HG03520 (cell line): ENCODE measurements at regions not wholly inside any gene's neighbourhood (a gene's known extent, or its start where the extent isn't known, plus 50 kb on each side); places are given as distances from the start of the nearest gene placed in this dataset.
"Not testable (repeated sequence)": the region's sequence is repeated elsewhere in the genome, so short reads cannot be mapped to it uniquely, and the experiment has no call there.

Experiments
- ATAC-seq: cut with Tn5 transposase; IDR thresholded peaks from one replicate; pipeline ENCODE4 v1.9.1; 2021; ENCODE audit warnings: mild to moderate bottlenecking, moderate library complexity; ENCODE audit not compliant: unreplicated experiment

DNA sequence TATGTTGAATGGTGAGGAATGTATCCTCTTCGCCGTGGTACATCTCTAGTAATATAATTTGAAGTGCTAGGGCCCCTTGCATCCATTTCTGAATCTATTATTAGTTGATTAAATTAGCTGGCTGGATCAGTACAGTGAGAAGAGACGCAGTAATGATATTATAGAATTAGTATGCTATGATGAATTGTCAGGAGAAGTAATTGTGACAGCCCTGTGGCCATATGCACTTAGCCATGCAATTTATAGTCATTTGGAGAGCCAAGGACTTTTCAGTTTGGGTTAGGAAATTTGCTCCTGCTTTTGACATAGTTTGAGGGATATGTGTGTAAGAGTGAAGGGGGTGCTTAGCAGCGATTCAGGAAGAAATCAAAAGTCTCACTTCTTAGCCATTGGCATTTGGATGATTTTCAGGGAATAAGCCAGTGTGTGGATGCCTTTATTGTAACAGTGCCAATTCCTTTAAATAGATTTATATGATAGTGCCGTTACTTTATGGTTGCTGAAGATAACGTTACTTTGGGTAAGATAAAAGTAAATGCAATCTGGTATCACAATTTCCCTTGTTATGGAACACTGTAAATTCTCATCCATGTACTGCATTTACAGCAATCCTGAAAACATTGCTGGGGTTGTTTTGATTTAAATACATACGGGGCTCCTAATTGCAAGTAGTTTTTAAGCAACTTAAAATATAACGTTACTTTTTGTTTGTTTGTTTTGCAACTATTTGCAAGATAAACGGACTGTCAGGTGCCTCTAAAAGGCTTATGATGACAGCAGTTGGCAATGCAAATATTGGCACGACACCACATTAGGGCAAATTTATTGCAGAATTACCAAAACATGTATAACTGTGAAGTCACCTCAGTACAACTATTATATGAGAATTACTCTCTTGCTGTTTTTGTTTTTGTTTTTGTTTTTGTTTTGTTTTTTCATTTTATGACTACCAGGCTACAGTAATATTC lies 875.4 kb upstream of the WWC1 start:
- no peak for ATAC-seq

DNA sequence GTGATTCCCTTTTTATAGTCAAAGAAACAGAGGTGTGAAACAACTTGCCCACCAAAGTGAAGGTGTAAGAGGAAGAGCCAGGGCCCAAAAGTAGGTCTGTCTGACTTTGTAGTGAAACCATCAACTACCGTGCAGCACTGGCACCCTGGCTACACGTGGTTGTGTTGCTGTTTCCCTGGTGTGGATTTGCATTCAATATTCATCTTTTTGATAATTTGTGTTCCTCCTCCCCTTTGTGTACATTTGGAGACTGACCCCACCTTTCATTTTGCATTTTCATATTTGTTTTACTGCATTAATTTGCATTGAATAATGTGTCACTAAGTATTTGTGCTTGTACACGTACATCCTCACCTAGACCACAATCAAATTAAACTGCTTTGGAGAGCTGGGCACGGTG lies 873.8 kb upstream of the WWC1 start:
- ATAC-seq = no peak

DNA sequence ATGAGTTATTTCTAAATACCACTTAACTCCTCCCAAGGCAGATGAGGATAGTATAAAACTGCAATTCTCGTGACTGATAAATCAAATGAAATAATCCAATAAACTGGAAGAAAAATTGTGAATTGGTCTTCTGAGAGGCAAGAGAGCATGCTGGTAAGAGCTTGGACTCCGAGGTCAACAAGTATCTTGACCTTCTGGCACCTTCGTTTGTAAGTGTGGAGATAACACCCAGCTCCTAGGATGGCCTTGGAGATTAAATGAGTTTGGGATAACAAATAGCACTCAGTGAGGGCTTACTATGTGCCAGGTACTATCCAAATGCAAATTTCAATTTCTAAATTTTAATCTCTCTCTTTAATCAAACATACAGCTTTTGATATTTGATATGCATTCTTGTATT lies 866.3 kb upstream of the WWC1 start:
- no peak for ATAC-seq

DNA sequence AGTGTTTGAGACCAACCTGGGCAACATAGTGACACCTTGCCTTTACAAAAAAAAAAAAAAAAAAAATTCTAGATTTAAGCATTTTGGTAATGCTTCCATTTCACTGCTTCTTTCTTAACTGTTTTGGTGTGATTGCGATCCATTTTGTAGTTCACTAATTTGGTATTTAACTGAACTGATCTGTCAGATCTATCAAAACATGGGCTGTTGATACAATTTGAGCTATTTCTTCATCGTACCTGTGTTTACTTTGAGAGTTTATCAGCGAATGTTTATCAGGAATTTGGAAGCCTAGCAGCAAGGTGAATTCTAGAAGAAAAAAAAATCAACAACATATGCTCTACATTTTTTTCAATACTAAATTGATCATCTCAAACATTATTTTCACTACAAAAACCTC lies 864.9 kb upstream of the WWC1 start:
- no peak for ATAC-seq

DNA sequence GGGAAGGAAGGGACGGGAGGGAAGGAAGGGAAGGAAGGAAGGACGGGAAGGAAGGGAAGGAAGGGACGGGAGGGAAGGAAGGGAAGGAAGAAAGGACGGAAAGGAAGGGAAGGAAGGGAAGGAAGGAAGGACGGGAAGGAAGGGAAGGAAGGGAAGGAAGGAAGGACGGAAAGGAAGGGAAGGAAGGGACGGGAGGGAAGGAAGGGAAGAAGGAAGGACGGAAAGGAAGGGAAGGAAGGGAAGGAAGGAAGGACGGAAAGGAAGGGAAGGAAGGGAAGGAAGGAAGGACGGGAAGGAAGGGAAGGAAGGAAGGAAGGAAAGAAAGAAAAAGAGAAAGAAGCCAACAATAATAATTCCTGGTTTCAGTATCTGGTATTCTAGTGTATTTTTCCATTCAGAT lies 863.8 kb upstream of the WWC1 start:
- ATAC-seq = not testable (repeated sequence)

DNA sequence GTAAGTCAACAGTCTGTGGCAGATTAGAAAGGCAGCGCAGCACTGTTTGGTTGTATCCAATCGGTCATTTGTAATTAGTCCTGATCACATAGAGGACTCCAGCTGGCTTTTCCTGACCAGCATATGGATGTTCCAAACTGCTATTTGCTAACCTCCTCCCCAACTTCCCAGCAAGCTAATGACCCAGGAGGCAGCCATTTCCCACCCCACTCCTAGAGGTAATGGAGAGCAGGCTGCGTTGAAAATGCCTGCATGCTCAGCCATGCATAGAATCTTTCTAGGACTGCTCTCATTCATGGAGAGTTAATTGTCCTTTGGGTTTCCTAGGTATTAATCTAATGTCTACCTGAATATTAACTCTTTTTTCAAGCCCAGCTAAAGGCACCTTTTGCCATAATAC lies 850.6 kb upstream of the WWC1 start:
- ATAC-seq = no peak

DNA sequence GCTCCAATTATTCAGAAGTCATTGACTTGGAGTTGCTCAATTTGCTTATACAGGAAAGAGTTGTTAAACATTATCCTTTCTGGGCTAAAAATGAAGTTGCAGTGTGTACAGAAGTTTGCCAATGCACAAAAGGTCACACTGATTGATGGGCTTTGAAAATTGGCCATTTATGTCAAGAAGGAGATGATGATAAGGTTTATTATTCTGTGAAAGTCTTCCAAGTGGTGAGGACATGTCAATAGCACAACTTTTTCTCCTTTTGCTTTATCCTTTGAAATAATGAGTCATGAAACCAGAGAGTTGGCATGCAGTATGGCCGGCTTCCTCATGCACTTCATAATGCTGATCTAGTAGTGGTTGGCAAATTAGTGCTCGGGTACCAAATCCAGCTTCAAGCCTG lies 848.5 kb upstream of the WWC1 start:
- ATAC-seq = no peak

DNA sequence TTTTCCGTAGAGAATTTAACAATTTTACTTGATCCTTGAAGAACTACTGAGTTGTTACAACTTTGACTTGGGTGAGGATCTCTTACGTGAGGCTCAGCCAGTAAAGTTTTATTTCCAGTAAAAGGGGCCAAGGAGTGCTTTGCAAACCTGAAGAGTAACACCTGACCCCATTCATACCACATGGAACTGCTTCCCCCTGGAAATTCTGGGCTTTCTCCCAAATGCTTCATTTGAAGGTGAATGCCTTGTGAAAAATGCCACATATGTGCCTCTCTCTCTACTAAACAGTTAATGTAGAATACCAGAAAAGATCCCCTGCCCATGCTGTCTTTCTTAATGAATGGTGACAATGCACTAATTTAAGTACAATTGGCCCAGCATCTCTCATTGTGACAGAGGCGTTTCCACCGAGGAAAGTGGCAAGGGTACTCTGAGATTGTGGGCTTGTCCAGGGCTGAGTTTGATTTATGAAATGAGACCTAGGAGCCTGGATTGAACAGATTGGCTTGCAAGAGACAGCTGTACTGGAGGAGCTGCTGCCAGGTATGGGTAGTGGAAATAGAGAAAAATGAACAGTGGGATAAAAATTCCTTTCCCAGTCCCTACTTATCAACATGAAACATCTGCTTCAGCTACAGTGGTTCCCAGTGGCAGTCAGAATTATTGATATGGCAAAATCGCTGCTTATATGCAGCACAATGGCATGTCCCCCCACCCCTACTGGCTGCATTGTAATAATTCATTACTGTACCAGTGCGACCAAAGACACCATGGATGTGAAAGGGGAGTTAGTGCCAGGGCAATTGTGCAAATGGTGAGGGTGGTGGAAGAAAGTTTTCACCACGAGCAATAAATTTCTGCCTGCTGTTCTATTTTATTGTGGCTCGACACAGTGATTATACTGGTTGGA lies 843.7 kb upstream of the WWC1 start:
- ATAC-seq = no peak

DNA sequence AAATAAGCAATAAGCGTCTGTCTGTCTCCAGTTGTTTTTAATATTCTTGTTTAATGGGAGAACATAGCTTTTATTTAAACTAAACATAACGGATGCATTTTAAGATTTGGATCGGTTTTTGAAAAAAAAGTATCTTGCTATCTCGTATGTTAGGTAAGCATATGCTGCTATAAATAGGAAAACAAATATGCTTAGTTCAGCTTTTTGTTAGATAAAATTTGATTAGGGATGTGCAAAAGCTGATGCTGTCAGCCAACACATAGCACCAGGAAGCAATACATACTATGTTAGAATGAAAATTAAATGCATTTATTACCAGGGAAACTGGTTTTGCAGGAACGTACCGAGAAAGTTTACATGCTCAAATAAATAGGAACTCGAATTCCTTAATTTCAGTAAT lies 843.1 kb upstream of the WWC1 start:
- ATAC-seq = no peak

DNA sequence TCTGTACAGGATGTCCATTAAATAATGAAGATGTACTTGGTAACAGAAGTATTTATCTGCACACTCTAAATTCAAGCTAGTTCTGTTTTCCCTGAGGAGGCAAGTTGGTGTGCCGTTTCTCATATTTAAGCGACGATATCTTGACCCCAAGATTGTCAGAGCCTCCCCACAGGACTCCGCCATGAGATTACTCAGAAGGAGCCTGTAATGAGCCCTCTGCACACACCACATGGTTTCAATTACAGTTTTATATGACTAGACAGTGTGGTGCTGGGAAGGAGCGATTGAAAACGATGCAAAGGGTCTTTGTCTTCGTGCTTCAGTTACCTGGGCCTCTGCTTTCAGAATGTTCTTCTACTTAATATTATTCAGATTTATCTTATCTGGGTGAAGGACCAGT lies 840.4 kb upstream of the WWC1 start:
- ATAC-seq = no peak

DNA sequence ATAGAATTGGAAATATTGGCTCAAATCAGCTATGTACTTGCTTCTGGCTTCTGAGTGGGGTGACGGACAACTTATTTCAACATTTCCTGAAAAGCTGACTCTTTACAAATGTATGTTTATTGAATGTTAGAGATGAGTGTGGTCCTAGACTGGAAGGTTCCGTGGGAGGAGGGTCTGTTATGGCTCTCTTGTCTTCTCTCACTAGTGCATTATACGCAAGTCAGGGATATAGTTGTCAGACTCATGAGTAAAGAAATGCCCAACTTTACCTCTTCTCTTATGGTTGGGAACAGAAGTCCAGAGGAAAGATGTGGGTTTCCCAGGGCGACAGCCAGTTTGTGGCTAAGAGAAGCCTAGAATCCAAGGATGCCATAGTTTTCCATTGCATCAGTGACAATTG lies 839.3 kb upstream of the WWC1 start:
- ATAC-seq = no peak

DNA sequence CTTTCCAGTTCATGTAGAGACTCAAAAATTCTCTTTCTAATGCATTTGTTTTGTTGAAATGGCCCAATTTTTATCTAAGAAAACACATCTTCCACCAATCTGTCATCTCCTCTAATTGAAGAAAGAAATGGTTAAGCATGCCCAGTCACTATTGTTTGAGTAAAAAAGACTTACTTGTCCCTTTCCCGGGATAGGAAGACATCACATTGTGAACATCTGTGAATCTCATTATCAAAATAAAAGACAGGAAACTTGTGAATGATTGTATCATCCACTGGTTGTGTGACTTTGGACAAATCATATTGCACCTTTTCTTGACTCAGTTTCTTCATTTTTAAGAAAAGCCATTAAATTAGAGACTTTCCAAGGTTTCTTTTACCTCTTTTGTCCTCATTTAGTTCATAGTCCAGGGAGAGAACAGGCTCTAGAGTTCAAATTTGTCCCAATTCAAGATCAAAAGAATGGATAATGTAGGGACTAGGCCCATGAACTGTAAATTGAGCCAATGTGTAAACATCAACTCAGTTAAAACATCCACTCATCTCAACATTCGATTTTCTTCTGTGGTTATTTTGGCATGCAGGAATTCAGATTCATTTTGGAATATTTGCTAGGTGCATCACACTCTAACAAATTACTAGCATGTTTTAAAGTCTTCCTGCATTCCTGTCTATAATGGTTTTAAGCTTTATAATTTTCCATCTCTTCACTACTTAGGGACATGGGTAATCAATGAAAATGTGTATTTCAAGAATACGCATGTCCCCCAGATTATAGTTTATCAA lies 838.0 kb upstream of the WWC1 start:
- ATAC-seq = no peak

DNA sequence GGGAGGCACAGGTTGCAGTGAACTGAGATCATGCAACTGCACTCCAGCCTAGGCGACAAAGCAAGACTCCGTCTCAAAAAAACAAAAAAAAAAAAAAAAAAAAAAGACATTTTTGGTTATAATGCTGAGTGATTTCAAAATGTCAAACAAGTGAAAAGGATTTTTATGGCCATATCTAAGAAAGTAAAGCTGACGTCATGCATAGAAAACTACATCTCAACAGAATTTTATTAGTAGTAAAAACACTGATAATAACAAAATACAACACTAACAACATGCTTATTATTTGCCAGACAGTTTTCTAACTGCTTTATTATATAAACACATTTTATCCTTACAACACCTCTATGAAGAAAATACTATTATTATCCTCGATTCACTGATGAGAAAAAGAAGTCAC lies 833.0 kb upstream of the WWC1 start:
- no peak for ATAC-seq

DNA sequence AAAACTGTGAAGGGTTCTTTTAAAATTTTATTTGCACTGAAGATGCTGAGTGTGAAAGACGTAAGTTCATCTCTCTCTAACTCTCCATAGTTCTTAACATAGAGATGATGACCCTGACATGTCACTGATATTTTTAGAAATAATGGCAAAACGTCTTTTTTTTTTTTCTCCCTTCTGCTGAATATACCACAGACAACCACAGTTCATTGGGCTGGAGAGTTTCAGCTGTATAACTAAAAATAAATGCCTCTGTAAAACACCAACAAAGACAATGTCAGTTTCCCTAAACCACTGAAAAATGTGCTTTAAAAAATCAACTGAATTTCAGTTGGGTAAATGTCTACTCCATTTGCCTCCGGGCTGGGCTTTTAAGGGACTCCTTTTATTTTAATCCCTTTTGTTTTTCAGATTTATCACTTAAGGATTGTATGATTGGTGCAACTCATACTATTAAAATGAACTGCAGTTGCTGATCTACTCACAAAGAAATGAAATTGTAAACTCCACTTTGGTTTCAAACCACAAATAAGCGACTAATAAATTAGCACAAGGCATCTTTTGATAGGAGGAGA lies 830.9 kb upstream of the WWC1 start:
- ATAC-seq = no peak

DNA sequence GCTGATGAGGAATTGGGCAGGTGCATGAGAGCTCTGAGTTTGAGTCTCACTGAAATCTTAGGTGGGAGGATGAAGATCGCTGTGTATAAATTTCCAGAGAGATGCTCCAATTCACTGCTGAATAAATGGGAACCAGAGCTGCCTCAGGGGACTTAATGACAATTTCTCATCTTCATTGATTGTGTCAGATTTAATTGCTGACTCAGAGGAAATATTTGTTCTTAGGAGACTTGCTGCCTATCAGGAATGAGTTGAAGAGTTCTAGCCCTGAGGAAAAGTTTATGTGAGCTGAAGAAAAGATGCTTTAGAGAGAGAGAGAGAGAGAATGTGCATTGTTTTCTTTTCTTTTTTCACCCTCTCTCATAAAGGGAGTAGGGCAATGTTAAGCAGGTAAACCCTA lies 827.5 kb upstream of the WWC1 start:
- ATAC-seq = no peak

DNA sequence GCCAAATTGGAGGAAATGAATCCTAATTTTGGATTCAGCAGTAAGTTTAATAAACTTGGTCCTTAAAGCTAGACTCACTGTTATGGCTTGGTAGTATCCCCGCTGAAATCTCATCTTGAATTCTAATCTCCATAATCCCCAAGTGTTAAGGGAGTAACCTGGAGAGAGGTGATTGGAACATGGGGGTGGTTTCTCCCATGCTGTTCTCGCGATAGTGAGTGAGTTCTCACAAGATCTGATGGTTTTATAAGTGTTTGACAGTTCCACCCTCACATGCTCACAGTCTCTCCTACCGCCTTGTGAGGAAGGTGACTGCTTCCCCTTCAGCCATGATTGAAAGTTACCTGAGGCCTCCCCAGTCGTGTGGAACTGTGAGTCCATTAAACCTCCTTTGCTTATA lies 824.5 kb upstream of the WWC1 start:
- no peak for ATAC-seq

DNA sequence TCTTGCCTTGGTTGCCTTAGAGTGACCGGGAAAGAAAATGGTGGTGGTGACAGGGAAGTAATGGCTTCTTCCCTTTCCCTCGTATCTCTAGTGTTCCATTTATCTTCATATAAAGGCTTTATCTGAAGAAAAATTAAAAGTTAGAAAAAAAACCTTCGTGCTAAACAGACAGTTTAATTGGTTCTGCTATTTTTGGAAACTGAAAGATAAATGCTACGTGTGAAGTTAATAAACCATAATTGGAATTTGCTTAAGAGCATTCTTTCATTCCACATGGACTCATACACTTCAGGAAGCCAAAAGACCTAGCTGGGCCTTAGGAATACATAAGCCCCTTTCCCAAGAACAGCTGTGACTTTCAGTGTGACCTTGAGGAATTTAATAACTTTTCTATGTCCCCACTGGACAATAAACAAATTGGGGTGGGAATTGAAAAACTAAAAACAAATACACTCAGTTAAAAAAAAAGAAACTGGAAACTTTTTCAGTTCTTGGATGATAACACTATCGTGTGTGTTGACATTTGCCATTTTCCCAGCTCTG lies 818.8 kb upstream of the WWC1 start:
- no peak for ATAC-seq

DNA sequence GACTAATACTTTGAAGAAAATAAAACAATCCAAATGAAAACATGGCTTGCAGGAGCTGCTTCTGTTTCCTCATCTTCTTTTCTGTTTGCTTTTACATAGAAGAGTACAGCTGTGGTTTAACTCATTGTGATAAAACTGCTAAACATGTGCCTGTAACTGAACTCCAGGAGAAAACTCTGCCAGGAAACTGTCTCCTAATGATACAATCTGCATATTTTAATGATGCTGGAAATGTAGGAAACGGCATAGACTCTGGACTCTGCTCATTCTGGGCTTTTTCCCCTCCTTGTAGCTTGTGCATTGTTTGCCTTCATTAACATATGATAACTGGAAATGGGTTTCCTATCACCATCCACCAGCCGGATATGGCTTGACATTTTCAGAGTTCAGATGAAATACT lies 813.3 kb upstream of the WWC1 start:
- no peak for ATAC-seq

DNA sequence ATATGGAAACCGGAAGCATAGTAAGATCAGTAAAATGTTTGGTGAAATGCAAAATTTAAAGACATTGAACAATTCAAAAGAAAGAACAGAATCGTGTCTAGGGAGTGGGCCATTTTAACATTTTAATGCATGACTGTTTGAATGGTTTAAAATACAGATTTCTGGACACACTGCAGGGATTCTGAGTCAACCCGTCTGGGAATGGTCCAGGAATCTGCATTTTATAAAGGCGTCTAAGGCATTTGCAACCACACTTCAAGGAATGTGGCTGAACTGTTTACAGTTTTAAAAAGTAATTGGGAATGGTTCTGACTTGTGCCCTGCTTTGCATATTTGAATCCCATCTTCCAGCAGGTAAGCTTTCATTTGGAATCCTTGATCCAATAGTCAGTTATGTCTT lies 811.7 kb upstream of the WWC1 start:
- no peak for ATAC-seq

DNA sequence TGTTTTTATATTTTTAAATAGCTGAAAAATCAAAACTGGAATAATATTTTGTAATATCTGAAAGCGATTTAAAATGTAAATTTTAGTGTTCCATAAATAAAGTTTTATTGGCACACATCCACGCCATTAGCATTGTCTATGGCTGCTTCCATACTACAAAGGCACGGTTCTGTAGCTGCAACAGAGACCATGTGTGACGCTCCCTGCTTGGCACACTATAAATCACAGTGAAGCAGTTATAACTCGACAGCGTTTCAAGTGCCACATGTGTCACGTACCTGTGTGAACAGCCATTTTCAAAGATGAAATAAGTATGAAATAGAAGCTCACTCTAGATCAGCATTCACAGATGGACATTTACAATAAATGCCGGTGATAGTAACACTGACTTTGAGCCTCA lies 810.1 kb upstream of the WWC1 start:
- ATAC-seq = no peak

DNA sequence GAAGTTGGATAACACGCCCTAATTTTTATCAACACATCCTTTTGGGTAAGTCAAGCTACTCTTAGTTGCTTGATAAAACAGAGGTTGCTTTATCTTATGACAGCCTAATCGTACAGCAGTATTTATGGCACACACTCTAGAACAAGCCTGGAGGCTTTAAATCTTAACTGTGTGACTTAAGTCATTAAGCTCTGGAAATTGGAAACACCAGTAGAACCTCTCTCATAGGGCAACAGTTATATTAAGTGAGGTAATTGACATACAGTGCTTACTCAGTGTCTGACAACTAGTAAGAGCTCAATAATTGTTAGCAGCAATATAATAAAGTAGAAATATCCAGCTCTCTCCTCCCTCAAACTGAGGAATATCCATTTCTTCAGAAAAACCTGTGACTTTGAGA lies 808.9 kb upstream of the WWC1 start:
- ATAC-seq = no peak
